ENCODE measurements at regions not wholly inside any gene's neighbourhood (a gene's known extent, or its start where the extent isn't known, plus 50 kb on each side); places are given as distances from the start of the nearest gene placed in this dataset.
"Not testable (repeated sequence)": the region's sequence is repeated elsewhere in the genome, so short reads cannot be mapped to it uniquely, and the experiment has no call there.

- Mint-ChIP-seq H3K4me1 (ENCODE audit: low read depth) (no peaks in the 10 kb centered on the region), H3K36me3 (no peaks in the 10 kb centered on the region), H3K4me3 (no peak overlapping the region), H3K27ac (no peak overlapping the region), H3K27me3 (no peaks in the 10 kb centered on the region), H3K9me3 (peaks cover 19% of the 10 kb centered on the region)
- no peak for DNase-seq
- intact Hi-C loops (cut with micrococcal nuclease) = no loop called here
- ChIA-PET POLR2A (no interaction called here), CTCF (no interaction called here)
Measured at GRCh38 chr14:42517806-42518500, 911.3 kb downstream of the LRFN5 start.

- H3K27me3 Mint-ChIP-seq = no peaks in the 10 kb centered on the region
- ChIA-PET CTCF (no interaction called here), POLR2A (no interaction called here)
- H3K27ac Mint-ChIP-seq = no peak overlapping the region
- H3K4me1 Mint-ChIP-seq (ENCODE audit: low read depth) = no peaks in the 10 kb centered on the region
- no peak overlapping the region for H3K4me3 Mint-ChIP-seq
- no peaks in the 10 kb centered on the region for H3K36me3 Mint-ChIP-seq
- H3K9me3 Mint-ChIP-seq = peaks cover 20% of the 10 kb centered on the region
- intact Hi-C loops (cut with micrococcal nuclease) = no loop called here
- DNase-seq = no peak
Measured at GRCh38 chr14:42513837-42514236, 907.2 kb downstream of the LRFN5 start.

GRCh38 chr14:42510071-42510470 lies 903.4 kb downstream of the LRFN5 start:
- DNase-seq = no peak
- peaks cover 12% of the 10 kb centered on the region for H3K9me3 Mint-ChIP-seq
- intact Hi-C loops (cut with micrococcal nuclease) = no loop called here
- ChIA-PET POLR2A (no interaction called here), CTCF (no interaction called here)
- no peaks in the 10 kb centered on the region for H3K4me1 Mint-ChIP-seq (ENCODE audit: low read depth)
- H3K4me3 Mint-ChIP-seq = no peak overlapping the region
- no peaks in the 10 kb centered on the region for H3K36me3 Mint-ChIP-seq
- H3K27me3 Mint-ChIP-seq = no peaks in the 10 kb centered on the region
- no peak overlapping the region for H3K27ac Mint-ChIP-seq

- H3K9me3 Mint-ChIP-seq = peaks cover 7% of the 10 kb centered on the region
- intact Hi-C loops (cut with micrococcal nuclease) = no loop called here
- ChIA-PET CTCF (no interaction called here), POLR2A (no interaction called here)
- H3K36me3 Mint-ChIP-seq = no peaks in the 10 kb centered on the region
- no peaks in the 10 kb centered on the region for H3K4me1 Mint-ChIP-seq (ENCODE audit: low read depth)
- H3K4me3 Mint-ChIP-seq = no peak overlapping the region
- no peak for DNase-seq
- no peaks in the 10 kb centered on the region for H3K27me3 Mint-ChIP-seq
- no peak overlapping the region for H3K27ac Mint-ChIP-seq
Measured at GRCh38 chr14:42508209-42508946, 901.7 kb downstream of the LRFN5 start.

- CTCF ChIA-PET = no interaction called here
Measured at GRCh38 chr14:42504433-42504832, 897.8 kb downstream of the LRFN5 start.

GRCh38 chr14:42499137-42499536 lies 892.5 kb downstream of the LRFN5 start:
- intact Hi-C loops (cut with micrococcal nuclease) = no loop called here
- ChIA-PET POLR2A (no interaction called here), CTCF (no interaction called here)
- DNase-seq = no peak
- Mint-ChIP-seq H3K4me3 (no peak overlapping the region), H3K9me3 (no peaks in the 10 kb centered on the region), H3K27me3 (no peaks in the 10 kb centered on the region), H3K36me3 (no peaks in the 10 kb centered on the region), H3K4me1 (ENCODE audit: low read depth) (no peaks in the 10 kb centered on the region), H3K27ac (no peak overlapping the region)

More at GRCh38 chr14:42504433-42504832, 897.8 kb downstream of the LRFN5 start:
- no peaks in the 10 kb centered on the region for H3K36me3 Mint-ChIP-seq
- H3K4me3 Mint-ChIP-seq = no peak overlapping the region
- H3K9me3 Mint-ChIP-seq = peaks cover 7% of the 10 kb centered on the region
- no peaks in the 10 kb centered on the region for H3K27me3 Mint-ChIP-seq
- intact Hi-C loops (cut with micrococcal nuclease) = no loop called here
- POLR2A ChIA-PET = no interaction called here
- no peaks in the 10 kb centered on the region for H3K4me1 Mint-ChIP-seq (ENCODE audit: low read depth)
- no peak for DNase-seq
- H3K27ac Mint-ChIP-seq = no peak overlapping the region

- Mint-ChIP-seq H3K4me3 (no peak overlapping the region), H3K36me3 (no peaks in the 10 kb centered on the region), H3K27ac (no peak overlapping the region), H3K27me3 (no peaks in the 10 kb centered on the region), H3K9me3 (peaks cover 2% of the 10 kb centered on the region), H3K4me1 (ENCODE audit: low read depth) (no peaks in the 10 kb centered on the region)
- ChIA-PET CTCF (no interaction called here), POLR2A (no interaction called here)
- intact Hi-C loops (cut with micrococcal nuclease) = no loop called here
- DNase-seq = no peak
Measured at GRCh38 chr14:42490536-42490935, 883.9 kb downstream of the LRFN5 start.

GRCh38 chr14:42488965-42489364 lies 882.3 kb downstream of the LRFN5 start:
- Mint-ChIP-seq H3K27me3 (no peaks in the 10 kb centered on the region), H3K27ac (no peak overlapping the region), H3K4me1 (ENCODE audit: low read depth) (no peaks in the 10 kb centered on the region), H3K9me3 (peaks cover 2% of the 10 kb centered on the region), H3K4me3 (no peak overlapping the region), H3K36me3 (no peaks in the 10 kb centered on the region)
- intact Hi-C loops (cut with micrococcal nuclease) = no loop called here
- DNase-seq = no peak
- POLR2A ChIA-PET = no interaction called here
- CTCF ChIA-PET = no interaction called here

- intact Hi-C loops (cut with micrococcal nuclease); H3K36me3 Mint-ChIP-seq; DNase-seq; POLR2A ChIA-PET; CTCF ChIA-PET; H3K4me1 Mint-ChIP-seq (ENCODE audit: low read depth); H3K27me3 Mint-ChIP-seq; H3K9me3 Mint-ChIP-seq; H3K4me3 Mint-ChIP-seq; H3K27ac Mint-ChIP-seq: not testable (repeated sequence)
Measured at GRCh38 chr14:42482345-42482971, 875.8 kb downstream of the LRFN5 start.

- H3K4me1 Mint-ChIP-seq (ENCODE audit: low read depth); POLR2A ChIA-PET; H3K4me3 Mint-ChIP-seq; intact Hi-C loops (cut with micrococcal nuclease); CTCF ChIA-PET; H3K36me3 Mint-ChIP-seq; H3K9me3 Mint-ChIP-seq; H3K27me3 Mint-ChIP-seq; H3K27ac Mint-ChIP-seq; DNase-seq: not testable (repeated sequence)
Measured at GRCh38 chr14:42481714-42482113, 875.0 kb downstream of the LRFN5 start.

- no peak overlapping the region for H3K4me3 Mint-ChIP-seq
- no peaks in the 10 kb centered on the region for H3K4me1 Mint-ChIP-seq (ENCODE audit: low read depth)
- no peaks in the 10 kb centered on the region for H3K27me3 Mint-ChIP-seq
- no peaks in the 10 kb centered on the region for H3K36me3 Mint-ChIP-seq
- CTCF ChIA-PET = no interaction called here
- no peak overlapping the region for H3K27ac Mint-ChIP-seq
- intact Hi-C loops (cut with micrococcal nuclease) = no loop called here
- peaks cover 6% of the 10 kb centered on the region for H3K9me3 Mint-ChIP-seq
- POLR2A ChIA-PET = no interaction called here
- no peak for DNase-seq
Measured at GRCh38 chr14:42480255-42480654, 873.6 kb downstream of the LRFN5 start.

- Mint-ChIP-seq H3K4me3 (no peak overlapping the region), H3K9me3 (peaks cover 6% of the 10 kb centered on the region), H3K27me3 (no peaks in the 10 kb centered on the region), H3K27ac (no peak overlapping the region), H3K36me3 (no peaks in the 10 kb centered on the region), H3K4me1 (ENCODE audit: low read depth) (no peaks in the 10 kb centered on the region)
- DNase-seq = no peak
- intact Hi-C loops (cut with micrococcal nuclease) = no loop called here
- CTCF ChIA-PET = no interaction called here
- POLR2A ChIA-PET = no interaction called here
Measured at GRCh38 chr14:42475289-42475688, 868.6 kb downstream of the LRFN5 start.

GRCh38 chr14:42470427-42470719 lies 863.7 kb downstream of the LRFN5 start:
- POLR2A ChIA-PET = no interaction called here
- Mint-ChIP-seq H3K27me3 (no peaks in the 10 kb centered on the region), H3K4me3 (no peak overlapping the region), H3K9me3 (peaks cover 6% of the 10 kb centered on the region), H3K36me3 (no peaks in the 10 kb centered on the region), H3K27ac (no peak overlapping the region), H3K4me1 (ENCODE audit: low read depth) (no peaks in the 10 kb centered on the region)
- CTCF ChIA-PET = no interaction called here
- DNase-seq = no peak
- intact Hi-C loops (cut with micrococcal nuclease) = no loop called here

All from activated CD4-positive, alpha-beta memory T cell treated with anti-CD3 and anti-CD28 coated beads for 36 hours (primary cell).